Mesothelial cell of epicardium (in vitro differentiated cells): ENCODE measurements at regions not wholly inside any gene's neighbourhood (a gene's known extent, or its start where the extent isn't known, plus 50 kb on each side); places are given as distances from the start of the nearest gene placed in this dataset.

ENCODE experiments used
- DNase-seq, 2 experiments: peaks; one replicate each; pipeline ENCODE4 v3.0.0; 2021; ENCODE audit warnings: low spot score in 2 of 2; ENCODE audit not compliant: unreplicated experiment in 2 of 2
- H3K27ac Mint-ChIP-seq: 2 replicates; pipeline ENCODE4 v1.8.0; 2021; ENCODE audit warnings: mixed read lengths
- H3K27me3 Mint-ChIP-seq: 2 replicates; pipeline ENCODE4 v1.8.0; 2021; ENCODE audit warnings: low read depth, mixed read lengths
- H3K36me3 Mint-ChIP-seq: 2 replicates; pipeline ENCODE4 v1.8.0; 2021; ENCODE audit warnings: mixed read lengths
- H3K4me1 Mint-ChIP-seq: 2 replicates; pipeline ENCODE4 v1.8.0; 2021; ENCODE audit warnings: mixed read lengths
- H3K4me3 Mint-ChIP-seq: 2 replicates; pipeline ENCODE4 v1.8.0; 2021; ENCODE audit warnings: mild to moderate bottlenecking, moderate library complexity, mixed read lengths
- H3K9me3 Mint-ChIP-seq: 2 replicates; pipeline ENCODE4 v1.8.0; 2021; ENCODE audit warnings: mixed read lengths
- TF ChIP-seq, protein P1 (sequence below): fragments of 200-600 bp; sonication (generic); IDR thresholded peaks from one replicate; pipeline ENCODE4 v1.5.0; 2021; ENCODE audit warnings: antibody characterized with exemption; ENCODE audit not compliant: unreplicated experiment

DNA sequence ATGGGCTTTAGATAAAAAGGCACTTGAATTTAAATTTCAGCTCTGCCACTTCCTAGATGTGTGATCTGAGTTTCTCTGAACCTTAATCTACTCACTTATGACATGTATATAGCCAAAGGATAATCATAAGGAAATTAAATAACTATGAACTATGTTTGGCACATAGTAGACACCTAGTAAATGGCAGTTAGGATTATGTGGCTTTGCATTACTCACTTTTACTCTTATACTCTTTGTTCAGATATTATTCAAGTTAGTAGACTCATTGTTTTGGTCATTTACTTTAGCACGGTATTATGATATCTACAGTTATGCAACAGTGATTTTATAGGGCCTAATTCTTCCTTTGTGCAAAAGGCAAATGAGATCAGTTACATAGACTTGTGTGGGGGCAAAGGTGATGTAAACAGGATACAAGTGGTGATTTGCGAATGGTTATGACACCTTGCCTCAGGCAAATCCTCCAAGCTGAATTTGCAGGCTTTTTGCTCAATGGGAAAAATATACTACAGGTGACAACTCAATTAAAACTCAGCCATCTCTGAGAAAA, 297.2 kb upstream of the PBX1 start:
- H3K4me3 Mint-ChIP-seq: no peak overlapping the region
- peaks cover 7% of the 10 kb centered on the region for H3K9me3 Mint-ChIP-seq
- DNase-seq: no peak

DNA sequence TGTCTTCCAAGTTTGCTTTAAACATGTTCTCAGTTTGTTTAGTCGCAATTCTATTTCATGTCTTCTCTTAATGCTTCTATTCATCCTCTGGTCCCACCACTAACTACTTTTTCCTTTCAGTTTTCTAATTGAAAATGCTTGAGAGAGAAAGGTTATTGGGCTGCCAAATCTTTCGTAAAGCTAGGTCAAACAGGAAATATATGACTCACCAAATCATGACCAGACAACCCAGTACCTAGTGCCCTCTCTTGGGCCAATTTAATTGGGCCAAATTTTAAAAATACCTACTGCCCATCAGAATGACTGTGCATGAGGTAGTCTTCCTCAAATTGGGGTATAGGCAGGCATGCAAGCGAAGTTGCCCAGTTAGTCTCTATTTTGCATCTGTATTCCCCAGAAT, 295.4 kb upstream of the PBX1 start:
- Mint-ChIP-seq H3K27me3 (no peaks in the 10 kb centered on the region), H3K4me1 (peaks cover 15% of the 10 kb centered on the region), H3K27ac (no peak overlapping the region), H3K9me3 (peaks cover 13% of the 10 kb centered on the region), H3K4me3 (no peak overlapping the region), H3K36me3 (no peaks in the 10 kb centered on the region)
- DNase-seq: no peak
- TF ChIP-seq, protein P1, sequence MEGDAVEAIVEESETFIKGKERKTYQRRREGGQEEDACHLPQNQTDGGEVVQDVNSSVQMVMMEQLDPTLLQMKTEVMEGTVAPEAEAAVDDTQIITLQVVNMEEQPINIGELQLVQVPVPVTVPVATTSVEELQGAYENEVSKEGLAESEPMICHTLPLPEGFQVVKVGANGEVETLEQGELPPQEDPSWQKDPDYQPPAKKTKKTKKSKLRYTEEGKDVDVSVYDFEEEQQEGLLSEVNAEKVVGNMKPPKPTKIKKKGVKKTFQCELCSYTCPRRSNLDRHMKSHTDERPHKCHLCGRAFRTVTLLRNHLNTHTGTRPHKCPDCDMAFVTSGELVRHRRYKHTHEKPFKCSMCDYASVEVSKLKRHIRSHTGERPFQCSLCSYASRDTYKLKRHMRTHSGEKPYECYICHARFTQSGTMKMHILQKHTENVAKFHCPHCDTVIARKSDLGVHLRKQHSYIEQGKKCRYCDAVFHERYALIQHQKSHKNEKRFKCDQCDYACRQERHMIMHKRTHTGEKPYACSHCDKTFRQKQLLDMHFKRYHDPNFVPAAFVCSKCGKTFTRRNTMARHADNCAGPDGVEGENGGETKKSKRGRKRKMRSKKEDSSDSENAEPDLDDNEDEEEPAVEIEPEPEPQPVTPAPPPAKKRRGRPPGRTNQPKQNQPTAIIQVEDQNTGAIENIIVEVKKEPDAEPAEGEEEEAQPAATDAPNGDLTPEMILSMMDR: no peak

More for the DNA sequence above, 297.2 kb upstream of the PBX1 start:
- no peaks in the 10 kb centered on the region for H3K27me3 Mint-ChIP-seq
- no peaks in the 10 kb centered on the region for H3K36me3 Mint-ChIP-seq
- peaks cover 20% of the 10 kb centered on the region for H3K4me1 Mint-ChIP-seq
- H3K27ac Mint-ChIP-seq: no peak overlapping the region
- TF ChIP-seq, protein P1: no peak

DNA sequence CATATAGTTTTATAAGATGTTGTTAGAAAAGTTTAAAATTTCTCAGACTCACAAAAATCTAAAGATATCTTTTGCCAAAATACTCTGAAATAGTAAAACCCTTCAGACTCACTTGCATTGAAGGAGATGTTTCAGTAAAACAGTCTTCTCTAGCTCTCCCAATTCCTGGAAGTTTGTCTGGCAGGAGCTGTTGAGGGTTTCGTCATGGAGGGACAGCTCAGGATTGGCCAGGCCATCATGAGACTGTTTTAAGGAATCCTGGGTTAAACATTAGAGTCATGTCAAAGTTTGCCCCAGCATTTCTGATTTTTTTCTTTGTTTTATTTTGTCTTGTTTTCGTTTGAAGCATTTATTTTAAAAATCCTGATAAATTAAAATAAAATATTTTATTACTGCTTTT, 293.8 kb upstream of the PBX1 start:
- TF ChIP-seq, protein P1: no peak
- no peaks in the 10 kb centered on the region for H3K36me3 Mint-ChIP-seq
- no peak overlapping the region for H3K27ac Mint-ChIP-seq
- H3K4me1 Mint-ChIP-seq: peaks cover 11% of the 10 kb centered on the region
- DNase-seq: no peak
- no peak overlapping the region for H3K4me3 Mint-ChIP-seq
- peaks cover 13% of the 10 kb centered on the region for H3K9me3 Mint-ChIP-seq
- no peaks in the 10 kb centered on the region for H3K27me3 Mint-ChIP-seq

DNA sequence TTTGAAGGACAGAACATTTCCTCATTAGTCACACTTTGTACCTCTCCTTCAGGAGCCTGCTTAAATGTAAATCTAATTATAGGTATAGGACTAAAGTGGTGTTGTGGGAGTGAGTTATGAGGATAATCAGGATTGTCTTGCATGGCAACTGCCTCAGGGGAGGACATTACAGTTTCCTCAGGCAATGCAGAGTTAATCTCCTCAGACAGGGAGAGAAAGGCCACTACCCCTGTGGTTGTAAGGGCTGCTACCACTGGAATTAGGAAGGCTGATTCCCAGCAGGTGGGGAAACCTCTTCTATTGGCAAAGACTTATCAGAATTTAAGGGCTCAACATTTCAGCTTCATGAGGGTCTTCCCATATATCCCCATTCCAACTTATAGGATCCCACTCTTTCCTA, 286.8 kb upstream of the PBX1 start:
- TF ChIP-seq, protein P1: no peak
- Mint-ChIP-seq H3K9me3 (peaks cover 37% of the 10 kb centered on the region), H3K36me3 (peaks cover 7% of the 10 kb centered on the region), H3K27ac (no peak overlapping the region), H3K4me1 (peaks cover 3% of the 10 kb centered on the region), H3K4me3 (no peak overlapping the region), H3K27me3 (no peaks in the 10 kb centered on the region)
- DNase-seq: no peak

DNA sequence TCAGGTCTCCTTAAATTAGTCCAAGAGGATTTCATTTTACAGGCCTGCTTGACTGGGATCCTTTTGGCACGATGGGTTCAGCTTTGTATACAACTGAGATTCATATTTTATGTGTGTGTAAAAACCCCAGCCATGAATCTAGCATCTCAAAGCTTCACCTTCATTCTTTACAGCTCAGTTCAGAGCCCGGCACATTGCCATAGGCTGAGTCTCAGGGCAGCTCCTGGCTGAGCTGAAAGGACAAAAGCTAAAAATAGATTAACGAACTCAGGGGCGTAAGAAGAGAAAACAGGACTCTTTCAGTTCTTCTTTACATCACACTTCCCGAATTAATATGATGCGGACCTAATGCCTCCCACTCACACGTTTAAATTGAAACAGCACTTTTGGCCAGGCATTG, 262.8 kb upstream of the PBX1 start:
- H3K36me3 Mint-ChIP-seq: no peaks in the 10 kb centered on the region
- H3K9me3 Mint-ChIP-seq: peaks cover 10% of the 10 kb centered on the region
- no peaks in the 10 kb centered on the region for H3K27me3 Mint-ChIP-seq

More for the DNA sequence above, 262.8 kb upstream of the PBX1 start:
- no peak for DNase-seq
- no peaks in the 10 kb centered on the region for H3K4me1 Mint-ChIP-seq
- TF ChIP-seq, protein P1: no peak
- no peak overlapping the region for H3K27ac Mint-ChIP-seq
- H3K4me3 Mint-ChIP-seq: no peak overlapping the region
